HepG2 (cell line): ENCODE measurements at regions not wholly inside any gene's neighbourhood (a gene's known extent, or its start where the extent isn't known, plus 50 kb on each side); places are given as distances from the start of the nearest gene placed in this dataset.

Experiments
- ATAC-seq: fragments of 200-7000 bp; cut with Tn5 transposase; 3 replicates; pipeline ENCODE4 v1.9.1; 2020; ENCODE audit warnings: mild to moderate bottlenecking, moderate library complexity
- BruUV-seq: library from RNA; stranded (reverse); fragments of 400-500 nt; replicated peaks from 2 replicates; lab custom pipeline; 2021; lab: Mats Ljungman, UMichigan
- CTCF ChIA-PET: fragments of 300-600 bp; formaldehyde crosslinking; extraction: SDS; loops from one replicate; lab custom pipeline; 2021; ENCODE audit warnings: low total read pairs, inconsistent platforms, low intra/inter-chr PET ratio; lab: Yijun Ruan, JAX
- POLR2A ChIA-PET: fragments of 350-600 bp; sonication (Branson Sonifier 250); formaldehyde crosslinking; loops from one replicate; lab custom pipeline; 2020; ENCODE audit warnings: antibody characterized with exemption, inconsistent platforms; lab: Yijun Ruan, JAX
- DNase-seq: peaks from one replicate; pipeline ENCODE4 v3.0.0-alpha.2; 2015; ENCODE audit warnings: low spot score
- FAIRE-seq: peaks from 3 replicates; lab custom pipeline; 2011; peaks lifted over from hg19 to GRCh38; lab: Jason Lieb, UNC
- H2AFZ ChIP-seq: one replicate; pipeline ENCODE4 v1.6.1; 2011; ENCODE audit warnings: low read length, inconsistent platforms
- H3K27ac ChIP-seq: fragments of 300-600 bp; 3 replicates; pipeline ENCODE4 v1.8.0; 2011; ENCODE audit warnings: mixed run types, mild to moderate bottlenecking, mixed read lengths, low read length, inconsistent platforms; ENCODE audit not compliant: insufficient read depth; ENCODE audit errors: extremely low read length
- H3K27me3 ChIP-seq, 2 experiments: fragments of 200-600 bp in 1 of 2; 2 replicates in 1 of 2; 3 replicates in 1 of 2; pipeline versions ENCODE4 v1.6.0 to v1.8.0; 2011; ENCODE audit warnings: low read length in 2 of 2, mild to moderate bottlenecking in 2 of 2, moderate library complexity in 2 of 2, inconsistent platforms in 1 of 2; ENCODE audit not compliant: insufficient read depth in 2 of 2, control insufficient read depth in 1 of 2
- H3K36me3 ChIP-seq, 2 experiments: fragments of 200-600 bp in 1 of 2; replicated peaks in 1 of 2; 2 replicates in 1 of 2; 3 replicates in 1 of 2; pipeline versions ENCODE4 v1.5.1 to v1.8.0; 2011; ENCODE audit warnings: low read length in 2 of 2, inconsistent platforms in 1 of 2; ENCODE audit not compliant: insufficient read depth in 2 of 2, control insufficient read depth in 1 of 2
- H3K4me1 ChIP-seq: 2 replicates; pipeline ENCODE4 v1.5.1; 2012; ENCODE audit warnings: low read length, inconsistent platforms; ENCODE audit not compliant: insufficient read depth
- H3K4me2 ChIP-seq: 2 replicates; pipeline ENCODE4 v1.6.0; 2011; ENCODE audit warnings: low read depth, low read length, inconsistent platforms
- H3K4me3 ChIP-seq, 3 experiments: fragments of 200-600 bp in 1 of 3; sonication (generic), shearing (Covaris generic) in 1 of 3; replicated peaks in 1 of 3; 2 replicates each; pipeline ENCODE4 v1.5.1; 2011 to 2016; ENCODE audit warnings: low read length in 3 of 3, inconsistent platforms in 2 of 3, low read depth in 2 of 3, mild to moderate bottlenecking in 2 of 3, control low read depth in 1 of 3, mixed read lengths in 1 of 3; ENCODE audit not compliant: insufficient read depth in 1 of 3
- H3K79me2 ChIP-seq: one replicate; pipeline ENCODE4 v1.6.1; 2011; ENCODE audit warnings: low read length, inconsistent platforms; ENCODE audit not compliant: insufficient read depth
- H3K9ac ChIP-seq: 2 replicates; pipeline ENCODE4 v1.6.0; 2011; ENCODE audit warnings: mild to moderate bottlenecking, low read depth, low read length, inconsistent platforms; ENCODE audit not compliant: insufficient read depth
- H3K9me3 ChIP-seq: 2 replicates; pipeline ENCODE4 v1.5.1; 2012; ENCODE audit warnings: mild to moderate bottlenecking, low read length
- H4K20me1 ChIP-seq: 2 replicates; pipeline ENCODE4 v1.6.0; 2011; ENCODE audit warnings: inconsistent platforms, mild to moderate bottlenecking, low read length, moderate library complexity; ENCODE audit not compliant: insufficient read depth
- MIXL1 ChIP-seq: IDR thresholded peaks from 2 replicates; pipeline ENCODE4 v1.6.1; 2016
- NKX3-1 ChIP-seq: sonication (generic); formaldehyde crosslinking; IDR thresholded peaks from 2 replicates; pipeline ENCODE4 v1.5.0; 2020; ENCODE audit warnings: missing genetic modification reagents
- NR0B2 ChIP-seq: sonication (generic); formaldehyde crosslinking; IDR thresholded peaks from 2 replicates; pipeline ENCODE4 v1.4.0; 2020; ENCODE audit warnings: mild to moderate bottlenecking, missing genetic modification reagents
- NRL ChIP-seq: sonication (generic); formaldehyde crosslinking; IDR thresholded peaks from 2 replicates; pipeline ENCODE4 v1.5.0; 2020; ENCODE audit warnings: missing genetic modification reagents, mild to moderate bottlenecking, moderate library complexity, borderline replicate concordance
- PCBP1 ChIP-seq: fragments of 200-400 bp; formaldehyde crosslinking; IDR thresholded peaks from 2 replicates; pipeline ENCODE4 v1.6.1; 2017; ENCODE audit warnings: mild to moderate bottlenecking, low read depth, low read length, borderline replicate concordance
- TAF1 ChIP-seq: sonication (generic); formaldehyde crosslinking; IDR thresholded peaks from 2 replicates; pipeline ENCODE4 v1.4.0; 2020; ENCODE audit warnings: missing genetic modification reagents
- WIZ ChIP-seq: sonication (generic); formaldehyde crosslinking; IDR thresholded peaks from 2 replicates; pipeline ENCODE4 v1.5.1; 2020; ENCODE audit warnings: mild to moderate bottlenecking, missing genetic modification reagents
- ZNF18 ChIP-seq: sonication (generic); formaldehyde crosslinking; IDR thresholded peaks from 2 replicates; pipeline ENCODE4 v1.8.0; 2022; ENCODE audit warnings: mild to moderate bottlenecking, missing genetic modification reagents; ENCODE audit not compliant: insufficient replicate concordance
- ZNF614 ChIP-seq: IDR thresholded peaks from 2 replicates; pipeline ENCODE4 v1.6.1; 2018; ENCODE audit warnings: missing biosample characterization, missing genetic modification reagents, inconsistent platforms, borderline replicate concordance
- ZNF619 ChIP-seq: sonication (generic); formaldehyde crosslinking; IDR thresholded peaks from 2 replicates; pipeline ENCODE4 v1.4.0; 2020; ENCODE audit warnings: mild to moderate bottlenecking, missing genetic modification reagents
- ZZZ3 ChIP-seq: sonication (generic); formaldehyde crosslinking; IDR thresholded peaks from 2 replicates; pipeline ENCODE4 v1.4.0; 2020; ENCODE audit warnings: missing genetic modification reagents, mild to moderate bottlenecking, borderline replicate concordance
- WGBS: methylation state at CpG from one replicate; pipeline ENCODE4 v1.1.6; 2017; ENCODE audit warnings: low lambda C conversion rate; 5-methylcytosine and 5-hydroxymethylcytosine counted together
- in situ Hi-C: cut with HindIII; loops from 2 replicates; pipeline ENCODE4 v1.10.0; 2017; ENCODE audit warnings: low pct_unique_long_range_greater_than_20kb; ENCODE audit not compliant: extremely low pct_ligation_motif_present
- intact Hi-C: fragments of 100-400 bp; cut with micrococcal nuclease; formaldehyde crosslinking; loops from one replicate; pipeline ENCODE4 v1.10.0; 2022; ENCODE audit not compliant: unreplicated experiment
- TF ChIP-seq, protein P1 (sequence below): IDR thresholded peaks from 2 replicates; pipeline ENCODE4 v1.6.1; 2016; ENCODE audit warnings: mild to moderate bottlenecking, missing biosample characterization, missing genetic modification reagents

DNA sequence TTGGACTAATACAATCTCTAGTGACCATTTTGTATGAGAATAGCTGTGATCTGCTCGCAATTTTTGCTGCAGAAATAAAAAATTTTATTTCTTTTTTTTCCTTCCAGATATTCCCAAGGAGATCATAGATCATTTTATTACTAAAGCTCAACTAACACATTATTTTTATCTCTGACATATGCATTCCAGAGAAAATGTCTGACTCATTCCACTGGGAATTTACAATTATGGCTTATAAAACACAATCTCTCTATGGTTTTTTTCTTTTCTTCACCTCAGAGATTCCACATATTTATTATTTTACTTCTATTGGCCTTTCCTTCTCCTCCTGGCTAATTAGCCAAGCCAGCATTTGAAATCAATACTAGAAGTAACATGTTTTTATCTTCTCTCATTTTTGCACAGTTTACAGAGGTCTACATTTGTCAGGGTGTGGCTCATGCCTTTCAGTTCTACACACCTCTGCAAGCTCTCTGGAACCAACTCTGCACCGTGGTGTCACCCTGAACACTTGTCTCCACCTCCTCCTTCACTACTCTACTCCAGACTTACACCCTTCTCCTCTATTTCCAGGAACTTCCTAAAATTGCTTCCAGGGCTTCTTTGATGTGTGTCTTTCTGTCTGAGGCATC is 59.8 kb upstream of the GPM6A start:
- no peak overlapping the region for H3K4me2 ChIP-seq
- no peaks in the 10 kb centered on the region for H3K9me3 ChIP-seq
- no peaks in the 10 kb centered on the region for H3K4me1 ChIP-seq
- H3K27ac ChIP-seq, result no peak overlapping the region
- no peak for DNase-seq
- ChIA-PET CTCF (no interaction called here), POLR2A (no interaction called here)
- H3K36me3 ChIP-seq, result no peaks in the 10 kb centered on the region
- in situ Hi-C loops (no loop called here), intact Hi-C loops (no loop called here)
- no peak for FAIRE-seq
- 0% methylated on average over 2 of the region's 2 CpGs for WGBS
- no peaks in the 10 kb centered on the region for H4K20me1 ChIP-seq
- H2AFZ ChIP-seq, result no peak overlapping the region
- H3K4me3 ChIP-seq, result no peak overlapping the region
- no peaks in the 10 kb centered on the region for H3K79me2 ChIP-seq
- no peak overlapping the region for H3K9ac ChIP-seq
- no TSS peak for BruUV-seq
- H3K27me3 ChIP-seq, result no peaks in the 10 kb centered on the region
- no peak for ATAC-seq
- no peak for TF ChIP-seq NRL

GRCh38 chr4:175873707-175874106 is 61.6 kb upstream of the GPM6A start:
- FAIRE-seq, result no peak
- TF ChIP-seq MIXL1 (CRISPR knock-in tag), result no peak
- TF ChIP-seq, protein P1, sequence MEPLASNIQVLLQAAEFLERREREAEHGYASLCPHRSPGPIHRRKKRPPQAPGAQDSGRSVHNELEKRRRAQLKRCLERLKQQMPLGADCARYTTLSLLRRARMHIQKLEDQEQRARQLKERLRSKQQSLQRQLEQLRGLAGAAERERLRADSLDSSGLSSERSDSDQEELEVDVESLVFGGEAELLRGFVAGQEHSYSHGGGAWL (CRISPR knock-in tag), result no peak
- no peak for TF ChIP-seq NR0B2
- TF ChIP-seq PCBP1, result no peak
- no peak for TF ChIP-seq WIZ
- no peak for TF ChIP-seq ZZZ3
- no peak for TF ChIP-seq TAF1 (CRISPR knock-in tag)
- no peak for TF ChIP-seq ZNF18 (CRISPR knock-in tag)
- TF ChIP-seq ZNF619, result no peak
- no peak for TF ChIP-seq ZNF614 (CRISPR knock-in tag)
- TF ChIP-seq NKX3-1 (CRISPR knock-in tag), result no peak
- WGBS, result 0% methylated on average over 1 of the region's 1 CpG

More at GRCh38 chr4:175873707-175874106, 61.6 kb upstream of the GPM6A start:
- in situ Hi-C loops, result no loop called here
- Histone ChIP-seq H3K27me3 (no peaks in the 10 kb centered on the region), H4K20me1 (no peaks in the 10 kb centered on the region), H2AFZ (no peak overlapping the region), H3K9ac (no peak overlapping the region), H3K79me2 (no peaks in the 10 kb centered on the region), H3K9me3 (no peaks in the 10 kb centered on the region), H3K4me2 (no peak overlapping the region), H3K36me3 (no peaks in the 10 kb centered on the region), H3K4me1 (no peaks in the 10 kb centered on the region), H3K4me3 (no peak overlapping the region), H3K27ac (no peak overlapping the region)
- ChIA-PET CTCF (no interaction called here), POLR2A (no interaction called here)
- DNase-seq, result no peak
- intact Hi-C loops, result no loop called here
- no TSS peak for BruUV-seq
- ATAC-seq, result no peak
